ENCODE measurements at regions not wholly inside any gene's neighbourhood (a gene's known extent, or its start where the extent isn't known, plus 50 kb on each side); places are given as distances from the start of the nearest gene placed in this dataset.

DNA sequence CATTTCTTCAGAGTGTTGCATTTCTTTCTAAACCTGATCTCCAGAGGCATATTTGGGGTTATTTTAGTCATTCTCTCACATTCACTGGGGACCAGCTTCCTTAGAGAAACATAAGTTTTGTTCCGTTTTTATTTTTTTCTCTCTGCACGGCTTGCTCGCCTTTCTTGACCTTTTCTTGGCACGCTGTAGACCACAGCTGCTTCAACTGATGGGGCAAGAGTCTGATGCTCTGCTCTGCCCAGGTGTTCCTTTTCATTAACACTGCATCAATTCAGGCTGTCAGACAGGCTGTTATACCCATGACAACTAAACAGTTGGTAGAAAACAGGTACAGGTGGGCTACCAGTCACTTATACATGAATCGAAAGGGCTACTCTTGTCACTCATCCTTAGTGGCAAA, 682.2 kb upstream of the DIAPH2 start:
- H2BK20ac ChIP-seq (ENCODE audit: low read length) = no peak overlapping the region
- no peaks in the 10 kb centered on the region for H4K20me1 ChIP-seq (replicated peaks in 1 of 2; ENCODE audit: control insufficient read depth in 1 of 2, insufficient read depth in 2 of 2, low read length in 2 of 2)
- H3K79me2 ChIP-seq (ENCODE audit: control insufficient read depth in 1 of 2, insufficient read depth in 2 of 2, low read length in 2 of 2) = no peaks in the 10 kb centered on the region
- no peaks in the 10 kb centered on the region for H3K9me3 ChIP-seq (ENCODE audit: insufficient read depth in 2 of 2, low read depth in 1 of 2, low read length in 1 of 2)
- H2BK15ac ChIP-seq (ENCODE audit: low read length) = no peak overlapping the region
- H3K18ac ChIP-seq (ENCODE audit: extremely low read depth, low read length) = no peak overlapping the region
- H3K4me1 ChIP-seq (replicated peaks in 1 of 4; ENCODE audit: control insufficient read depth in 3 of 4, insufficient read depth in 4 of 4, low read length in 3 of 4) = no peaks in the 10 kb centered on the region
- no peak overlapping the region for H3K56ac ChIP-seq (replicated peaks; ENCODE audit: insufficient read length, low read depth, low read length)
- H3K4me3 ChIP-seq (ENCODE audit: extremely low read depth in 1 of 4, insufficient read depth in 2 of 4, low read depth in 3 of 4, low read length in 4 of 4) = no peak overlapping the region
- no peak overlapping the region for H2BK5ac ChIP-seq (ENCODE audit: low read depth, low read length)
- no peaks in the 10 kb centered on the region for H3K27me3 ChIP-seq (replicated peaks in 1 of 4; ENCODE audit: control insufficient read depth in 3 of 4, extremely low read depth in 1 of 4, insufficient read depth in 3 of 4, low read length in 3 of 4)
- no peak overlapping the region for H3K23ac ChIP-seq (ENCODE audit: insufficient read length)
- H3K27ac ChIP-seq (ENCODE audit: low read depth, low read length) = no peak overlapping the region
- no peak overlapping the region for H4K8ac ChIP-seq (ENCODE audit: extremely low read depth, insufficient read depth, low read length)
- H3K4me2 ChIP-seq (ENCODE audit: insufficient read depth in 1 of 2, low read depth in 2 of 2, low read length in 2 of 2) = no peak overlapping the region
- H3K9ac ChIP-seq (replicated peaks in 1 of 4; ENCODE audit: extremely low read depth in 1 of 4, low read depth in 3 of 4, low read length in 3 of 4) = no peak overlapping the region
- H3K4ac ChIP-seq (replicated peaks; ENCODE audit: insufficient read length, low read depth, low read length) = no peak overlapping the region
- DNase-seq (ENCODE audit: low read depth in 1 of 2, low spot score in 2 of 2) (no peak), FAIRE-seq (no peak)
- H3K14ac ChIP-seq (ENCODE audit: insufficient read length) = no peak overlapping the region
- no peaks in the 10 kb centered on the region for H3K36me3 ChIP-seq (ENCODE audit: control insufficient read depth in 2 of 4, insufficient read depth in 4 of 4, low read length in 3 of 4)
- ChIA-PET CTCF (ENCODE audit: partially characterized antibody) (no interaction called here), POLR2A (ENCODE audit: partially characterized antibody) (no interaction called here)
- no peak overlapping the region for H2AFZ ChIP-seq (ENCODE audit: low read length)
- H2BK120ac ChIP-seq (replicated peaks; ENCODE audit: low read depth, low read length) = no peak overlapping the region
- no peaks in the 10 kb centered on the region for H3K79me1 ChIP-seq (ENCODE audit: low read depth, low read length)
- no peak overlapping the region for H2BK12ac ChIP-seq (ENCODE audit: low read depth, low read length)
- H3K23me2 ChIP-seq (ENCODE audit: low read depth, low read length) = no peaks in the 10 kb centered on the region
- no peak overlapping the region for H2AK5ac ChIP-seq (ENCODE audit: low read depth, low read length)
- 44% methylated on average over 2 of the region's 5 CpGs; no CpG with 5 or more reads in 1 of the 2 experiments for WGBS, 2 experiments (ENCODE audit: extremely low coverage in 1 of 2, insufficient coverage in 1 of 2, insufficient read length in 1 of 2, insufficient replicate concordance in 2 of 2, low coverage in 1 of 2, low lambda C conversion rate in 2 of 2, missing lambda C conversion rate in 1 of 2)
- H4K91ac ChIP-seq (replicated peaks; ENCODE audit: insufficient read length, low read length) = no peak overlapping the region
- H4K5ac ChIP-seq (ENCODE audit: insufficient read length, low read depth, low read length) = no peak overlapping the region
- TF ChIP-seq YY1 (IDR thresholded peaks at IDR 0.05; ENCODE audit: low read depth, low read length) (no peak), PHF8 (conservative IDR thresholded peaks at IDR 0.05; ENCODE audit: low read depth, low read length) (no peak), POLR2AphosphoS5 (IDR thresholded peaks at IDR 0.05; ENCODE audit: low read depth, low read length) (no peak), EP300 (IDR thresholded peaks at IDR 0.05; ENCODE audit: borderline replicate concordance in 1 of 2, low read depth in 2 of 2, low read length in 2 of 2) (no peak), JUND (IDR thresholded peaks at IDR 0.05; ENCODE audit: low read length) (no peak), SP1 (IDR thresholded peaks at IDR 0.05; ENCODE audit: low read depth, low read length) (no peak), ASH2L (IDR thresholded peaks at IDR 0.05; ENCODE audit: low read length) (no peak), JUN (IDR thresholded peaks at IDR 0.05; ENCODE audit: low read depth, low read length) (no peak), TCF12 (IDR thresholded peaks at IDR 0.05; ENCODE audit: low read depth, low read length) (no peak), USF2 (IDR thresholded peaks at IDR 0.05; ENCODE audit: low read length) (no peak)
- TF ChIP-seq, protein P1, sequence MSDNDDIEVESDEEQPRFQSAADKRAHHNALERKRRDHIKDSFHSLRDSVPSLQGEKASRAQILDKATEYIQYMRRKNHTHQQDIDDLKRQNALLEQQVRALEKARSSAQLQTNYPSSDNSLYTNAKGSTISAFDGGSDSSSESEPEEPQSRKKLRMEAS (IDR thresholded peaks at IDR 0.05) = no peak

All from H1 (cell line).